ENCODE measurements at regions not wholly inside any gene's neighbourhood (a gene's known extent, or its start where the extent isn't known, plus 50 kb on each side); places are given as distances from the start of the nearest gene placed in this dataset.

DNA sequence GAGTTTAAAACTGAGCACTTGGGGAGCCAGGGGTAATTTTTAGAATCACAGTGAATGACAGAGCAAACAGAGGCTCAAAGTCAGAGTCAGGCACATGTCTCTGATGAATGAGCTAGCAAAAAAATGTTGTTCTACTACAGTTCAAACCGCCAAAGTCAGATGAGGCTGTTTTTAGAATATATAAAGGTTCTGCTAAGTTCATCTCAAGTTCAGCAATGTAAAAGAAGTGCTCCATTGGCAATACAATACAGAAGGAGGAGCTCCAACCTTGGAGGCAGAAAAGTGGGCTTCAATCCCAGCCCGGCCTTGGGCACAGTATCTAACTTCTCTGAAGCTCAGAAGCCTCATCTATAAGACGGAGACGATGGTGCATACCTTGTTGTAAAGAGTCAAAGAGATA, 70.1 kb upstream of the IPO5 start:
- in situ Hi-C loops (cut with MboI) (no loop called here), intact Hi-C loops (cut with micrococcal nuclease; ENCODE audit: unreplicated experiment) (no loop called here)
- CTCF ChIA-PET: no interaction called here
- no peak overlapping the region for H3K9ac ChIP-seq (ENCODE audit: control insufficient read depth, insufficient read depth, low read length)
- no peaks in the 10 kb centered on the region for H3K36me3 ChIP-seq (ENCODE audit: control insufficient read depth in 2 of 2, insufficient read depth in 2 of 2, low read length in 1 of 2)
- no peak overlapping the region for H3K4me2 ChIP-seq (ENCODE audit: control insufficient read depth, insufficient read depth)
- no peak overlapping the region for H3K27ac ChIP-seq (ENCODE audit: control insufficient read depth, insufficient read depth)
- H3K27me3 ChIP-seq (replicated peaks in 1 of 2; ENCODE audit: control insufficient read depth in 2 of 2, insufficient read depth in 2 of 2, low read length in 1 of 2): no peaks in the 10 kb centered on the region; a peak in 2 of 4 replicates
- H2AFZ ChIP-seq (ENCODE audit: control insufficient read depth, low read depth, low read length): no peak overlapping the region
- ATAC-seq: no peak
- 27% methylated on average over 4 of the region's 4 CpGs for WGBS (ENCODE audit: insufficient coverage, insufficient replicate concordance, low lambda C conversion rate, missing lambda C conversion rate)
- no peaks in the 10 kb centered on the region for H4K20me1 ChIP-seq (ENCODE audit: control insufficient read depth, insufficient read depth)
- SMC1A ChIA-PET (ENCODE audit: uncharacterized antibody, unreplicated experiment): interaction anchor here (1.2 kb wide), 1 partner anchor 18 kb away, joined by 3 read pairs; no protein-coding TSS in a partner anchor
- no peaks in the 10 kb centered on the region for H3K9me3 ChIP-seq (replicated peaks; ENCODE audit: control insufficient read depth, insufficient read depth, low read length)
- POLR2A ChIA-PET: no interaction called here
- RAD21 ChIA-PET (ENCODE audit: unreplicated experiment): no interaction called here
- H3K4me3 ChIP-seq: no peak overlapping the region
- FAIRE-seq: no peak
- no TSS peak for BruUV-seq (replicated peaks)
- no peaks in the 10 kb centered on the region for H3K4me1 ChIP-seq (ENCODE audit: control insufficient read depth, insufficient read depth, low read length)
- no peak for DNase-seq (ENCODE audit: low read depth, low spot score)
- TF ChIP-seq, protein P1, sequence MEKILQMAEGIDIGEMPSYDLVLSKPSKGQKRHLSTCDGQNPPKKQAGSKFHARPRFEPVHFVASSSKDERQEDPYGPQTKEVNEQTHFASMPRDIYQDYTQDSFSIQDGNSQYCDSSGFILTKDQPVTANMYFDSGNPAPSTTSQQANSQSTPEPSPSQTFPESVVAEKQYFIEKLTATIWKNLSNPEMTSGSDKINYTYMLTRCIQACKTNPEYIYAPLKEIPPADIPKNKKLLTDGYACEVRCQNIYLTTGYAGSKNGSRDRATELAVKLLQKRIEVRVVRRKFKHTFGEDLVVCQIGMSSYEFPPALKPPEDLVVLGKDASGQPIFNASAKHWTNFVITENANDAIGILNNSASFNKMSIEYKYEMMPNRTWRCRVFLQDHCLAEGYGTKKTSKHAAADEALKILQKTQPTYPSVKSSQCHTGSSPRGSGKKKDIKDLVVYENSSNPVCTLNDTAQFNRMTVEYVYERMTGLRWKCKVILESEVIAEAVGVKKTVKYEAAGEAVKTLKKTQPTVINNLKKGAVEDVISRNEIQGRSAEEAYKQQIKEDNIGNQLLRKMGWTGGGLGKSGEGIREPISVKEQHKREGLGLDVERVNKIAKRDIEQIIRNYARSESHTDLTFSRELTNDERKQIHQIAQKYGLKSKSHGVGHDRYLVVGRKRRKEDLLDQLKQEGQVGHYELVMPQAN (conservative IDR thresholded peaks at IDR 0.05): no peak
- no peak for TF ChIP-seq MEF2B (IDR thresholded peaks at IDR 0.05; ENCODE audit: partially characterized antibody, poor library complexity, severe bottlenecking)
- TF ChIP-seq MTA3 (IDR thresholded peaks at IDR 0.05; ENCODE audit: borderline replicate concordance, low read length): no peak
- no peak for TF ChIP-seq NFYB (IDR thresholded peaks at IDR 0.05; ENCODE audit: insufficient read depth, low read depth, low read length)
- no peak for TF ChIP-seq TCF3 (IDR thresholded peaks at IDR 0.05; ENCODE audit: borderline replicate concordance, insufficient read depth, low read depth, low read length)
- no peak for TF ChIP-seq SP1 (IDR thresholded peaks at IDR 0.05; ENCODE audit: low read depth, low read length)
- TF ChIP-seq STAT3 (IDR thresholded peaks at IDR 0.05; ENCODE audit: low read depth, low read length): no peak
- no peaks in the 10 kb centered on the region for H3K79me2 ChIP-seq (ENCODE audit: control insufficient read depth, insufficient read depth, low read length)

Measured in GM12878 (cell line).